HFFc6 (cell line): ENCODE measurements at regions not wholly inside any gene's neighbourhood (a gene's known extent, or its start where the extent isn't known, plus 50 kb on each side); places are given as distances from the start of the nearest gene placed in this dataset.

Experiments
- DNase-seq: peaks from one replicate; pipeline ENCODE4 v3.0.0-alpha.2; 2018
- H3K27ac Mint-ChIP-seq: 2 replicates; pipeline ENCODE4 v1.8.0; 2020; ENCODE audit warnings: mild to moderate bottlenecking, mixed read lengths
- H3K27me3 Mint-ChIP-seq: 2 replicates; pipeline ENCODE4 v1.8.0; 2021; ENCODE audit warnings: mild to moderate bottlenecking, moderate library complexity, mixed read lengths; ENCODE audit not compliant: insufficient read depth
- H3K36me3 Mint-ChIP-seq: 2 replicates; pipeline ENCODE4 v1.8.0; 2021; ENCODE audit warnings: low read depth, mixed read lengths
- H3K4me1 Mint-ChIP-seq: 2 replicates; pipeline ENCODE4 v1.8.0; 2020; ENCODE audit warnings: low read depth, mixed read lengths
- H3K4me3 Mint-ChIP-seq: 2 replicates; pipeline ENCODE4 v1.8.0; 2020; ENCODE audit warnings: mild to moderate bottlenecking, moderate library complexity, mixed read lengths
- H3K9me3 Mint-ChIP-seq: 2 replicates; pipeline ENCODE4 v1.8.0; 2020; ENCODE audit warnings: mild to moderate bottlenecking, mixed read lengths
- CTCF ChIP-seq: fragments of 200-600 bp; sonication (generic); IDR thresholded peaks from 2 replicates; pipeline ENCODE4 v1.5.0; 2021; ENCODE audit warnings: antibody characterized with exemption, mild to moderate bottlenecking

DNA sequence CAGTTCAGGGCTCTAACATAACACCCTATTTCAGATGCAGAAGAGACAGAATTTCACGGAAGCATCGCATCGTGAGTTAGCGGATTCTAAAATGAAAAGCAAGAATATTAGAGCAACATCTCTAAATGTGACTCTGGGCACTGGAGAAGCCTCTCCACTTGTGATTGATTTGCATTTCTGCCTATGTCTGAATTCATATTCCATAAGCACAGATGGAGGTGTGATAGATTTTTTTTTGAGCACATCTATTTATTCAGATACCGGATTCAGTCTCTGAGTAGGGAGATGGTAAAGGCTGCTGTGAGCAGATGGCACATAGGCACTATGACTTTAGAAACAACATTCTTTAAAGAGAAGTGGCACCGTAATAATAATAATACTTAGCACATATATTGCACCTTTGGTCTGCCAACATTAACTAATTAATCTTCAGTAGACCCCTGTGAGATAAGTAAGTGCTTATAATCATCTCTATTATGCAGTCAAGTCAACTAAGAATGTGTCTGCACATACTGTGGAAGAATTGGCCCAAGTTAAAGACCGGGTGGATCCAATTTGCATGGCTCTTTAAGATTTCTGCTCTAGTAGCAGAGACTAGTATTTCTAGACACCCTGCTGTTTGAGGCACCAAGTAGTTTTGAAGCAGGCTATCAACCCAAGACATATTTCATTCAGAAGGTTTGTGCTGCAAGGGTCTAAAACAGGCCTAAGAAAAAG lies 685.0 kb downstream of the CETN3 start:
- Mint-ChIP-seq H3K4me1 (peaks cover 19% of the 10 kb centered on the region), H3K36me3 (no peaks in the 10 kb centered on the region), H3K4me3 (no peak overlapping the region), H3K27ac (no peak overlapping the region), H3K9me3 (no peaks in the 10 kb centered on the region; the same call in 1 of the 2 replicates), H3K27me3 (peaks cover 1% of the 10 kb centered on the region)
- DNase-seq = no peak
- TF ChIP-seq CTCF = no peak

GRCh38 chr5:89723907-89724306 lies 685.6 kb downstream of the CETN3 start:
- no peak for DNase-seq
- Mint-ChIP-seq H3K9me3 (no peaks in the 10 kb centered on the region), H3K4me3 (no peak overlapping the region), H3K4me1 (peaks cover 19% of the 10 kb centered on the region), H3K36me3 (no peaks in the 10 kb centered on the region), H3K27ac (no peak overlapping the region), H3K27me3 (peaks cover 1% of the 10 kb centered on the region)
- TF ChIP-seq CTCF = no peak

- TF ChIP-seq CTCF = no peak
- no peaks in the 10 kb centered on the region for H3K9me3 Mint-ChIP-seq
- H3K4me1 Mint-ChIP-seq = peaks cover 19% of the 10 kb centered on the region
- H3K36me3 Mint-ChIP-seq = no peaks in the 10 kb centered on the region
- H3K27ac Mint-ChIP-seq = no peak overlapping the region
- no peak overlapping the region for H3K4me3 Mint-ChIP-seq
- no peak for DNase-seq
- no peaks in the 10 kb centered on the region; the same call in 1 of the 2 replicates for H3K27me3 Mint-ChIP-seq
Measured at GRCh38 chr5:89722538-89722937, 687.0 kb downstream of the CETN3 start.

GRCh38 chr5:89721931-89722330 lies 687.6 kb downstream of the CETN3 start:
- H3K9me3 Mint-ChIP-seq = no peaks in the 10 kb centered on the region
- no peak overlapping the region for H3K27ac Mint-ChIP-seq
- H3K4me3 Mint-ChIP-seq = no peak overlapping the region
- H3K4me1 Mint-ChIP-seq = peaks cover 19% of the 10 kb centered on the region
- TF ChIP-seq CTCF = no peak
- no peak for DNase-seq
- no peaks in the 10 kb centered on the region for H3K36me3 Mint-ChIP-seq
- no peaks in the 10 kb centered on the region; the same call in 1 of the 2 replicates for H3K27me3 Mint-ChIP-seq

DNA sequence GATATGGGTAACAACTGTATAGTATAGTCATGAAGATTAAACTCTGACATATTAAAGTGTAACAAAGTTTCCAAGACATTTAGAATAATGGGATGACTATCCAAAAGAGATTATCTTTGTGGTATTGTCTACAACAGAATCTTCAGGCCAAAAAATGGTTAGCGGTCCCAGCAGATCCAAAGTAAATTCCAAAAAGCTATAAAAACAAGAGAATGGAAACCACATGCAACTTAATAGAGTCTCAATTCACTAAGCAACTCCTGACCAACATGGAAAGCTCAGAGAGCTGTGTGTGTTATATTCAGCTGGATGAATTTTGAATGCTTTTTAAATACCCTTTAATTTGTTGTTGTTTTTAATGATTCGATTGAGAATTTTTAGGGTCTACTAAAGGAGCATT lies 688.2 kb downstream of the CETN3 start:
- no peak for TF ChIP-seq CTCF
- no peak for DNase-seq
- H3K4me1 Mint-ChIP-seq = peaks cover 19% of the 10 kb centered on the region
- no peak overlapping the region for H3K27ac Mint-ChIP-seq
- H3K27me3 Mint-ChIP-seq = no peaks in the 10 kb centered on the region; the same call in 1 of the 2 replicates
- no peaks in the 10 kb centered on the region for H3K36me3 Mint-ChIP-seq
- H3K4me3 Mint-ChIP-seq = no peak overlapping the region
- no peaks in the 10 kb centered on the region; the same call in 1 of the 2 replicates for H3K9me3 Mint-ChIP-seq
